Activated naive CD4-positive, alpha-beta T cell treated with anti-CD3 and anti-CD28 coated beads, Interleukin-2, amount 50 U/mL, for 24 hours (primary cell): ENCODE measurements at regions not wholly inside any gene's neighbourhood (a gene's known extent, or its start where the extent isn't known, plus 50 kb on each side); places are given as distances from the start of the nearest gene placed in this dataset.

Experiments used
- H3K27ac Mint-ChIP-seq: one replicate; pipeline ENCODE4 v1.8.0; 2021; ENCODE audit warnings: mild to moderate bottlenecking, mixed read lengths
- H3K27me3 Mint-ChIP-seq: one replicate; pipeline ENCODE4 v1.8.0; 2021; ENCODE audit warnings: mixed read lengths
- H3K36me3 Mint-ChIP-seq: one replicate; pipeline ENCODE4 v1.8.0; 2021; ENCODE audit warnings: mixed read lengths
- H3K4me1 Mint-ChIP-seq: one replicate; pipeline ENCODE4 v1.8.0; 2021; ENCODE audit warnings: mixed read lengths
- H3K4me3 Mint-ChIP-seq: one replicate; pipeline ENCODE4 v1.8.0; 2021; ENCODE audit warnings: mild to moderate bottlenecking, mixed read lengths
- H3K9me3 Mint-ChIP-seq: one replicate; pipeline ENCODE4 v1.8.0; 2021; ENCODE audit warnings: mixed read lengths

DNA sequence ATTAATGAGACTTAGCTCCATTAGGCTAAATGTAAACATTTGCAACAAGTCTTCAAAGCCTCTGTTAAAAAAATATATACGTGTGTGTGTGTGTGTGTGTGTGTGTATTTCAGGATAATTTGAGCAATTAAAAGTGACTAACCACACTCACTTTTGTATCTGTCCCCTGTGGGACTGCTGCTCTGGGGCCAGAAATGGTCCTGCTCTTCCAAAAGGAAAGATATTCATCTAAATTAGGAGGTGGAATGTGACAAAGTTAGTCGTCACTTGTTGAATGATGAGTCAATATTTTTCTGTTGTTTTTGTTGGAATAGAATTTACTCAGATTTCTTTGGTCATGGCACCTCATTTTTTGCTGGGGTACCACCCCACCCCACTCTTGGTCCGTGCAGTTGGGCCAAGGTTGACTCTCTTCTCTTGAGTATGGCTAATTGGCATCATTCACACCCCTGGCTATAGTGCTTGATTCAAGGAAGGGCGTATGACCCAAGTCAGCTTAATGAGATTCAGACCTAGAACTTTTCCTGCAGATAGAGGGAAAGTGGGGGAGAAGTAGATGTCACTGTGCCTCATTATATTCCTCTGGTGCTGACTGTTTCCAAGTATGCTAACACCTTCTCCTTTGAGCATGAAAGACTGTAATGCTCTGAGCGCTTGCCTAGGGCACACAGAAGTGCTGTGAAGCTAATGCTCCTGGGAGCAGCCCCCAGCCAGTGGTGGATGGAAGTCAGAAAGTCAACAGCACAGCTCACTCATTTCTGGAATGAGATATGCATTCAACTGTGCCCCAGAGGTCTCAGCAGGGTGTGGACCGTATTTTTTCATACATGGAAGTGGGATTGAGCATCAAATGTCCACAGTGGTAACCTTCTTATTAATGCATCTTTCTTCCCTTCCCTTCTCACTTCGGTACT lies 577.0 kb upstream of the TBX3 start:
- Mint-ChIP-seq H3K27me3 (no peaks in the 10 kb centered on the region), H3K36me3 (no peaks in the 10 kb centered on the region), H3K27ac (no peak overlapping the region), H3K9me3 (no peaks in the 10 kb centered on the region), H3K4me1 (no peaks in the 10 kb centered on the region), H3K4me3 (no peak overlapping the region)

DNA sequence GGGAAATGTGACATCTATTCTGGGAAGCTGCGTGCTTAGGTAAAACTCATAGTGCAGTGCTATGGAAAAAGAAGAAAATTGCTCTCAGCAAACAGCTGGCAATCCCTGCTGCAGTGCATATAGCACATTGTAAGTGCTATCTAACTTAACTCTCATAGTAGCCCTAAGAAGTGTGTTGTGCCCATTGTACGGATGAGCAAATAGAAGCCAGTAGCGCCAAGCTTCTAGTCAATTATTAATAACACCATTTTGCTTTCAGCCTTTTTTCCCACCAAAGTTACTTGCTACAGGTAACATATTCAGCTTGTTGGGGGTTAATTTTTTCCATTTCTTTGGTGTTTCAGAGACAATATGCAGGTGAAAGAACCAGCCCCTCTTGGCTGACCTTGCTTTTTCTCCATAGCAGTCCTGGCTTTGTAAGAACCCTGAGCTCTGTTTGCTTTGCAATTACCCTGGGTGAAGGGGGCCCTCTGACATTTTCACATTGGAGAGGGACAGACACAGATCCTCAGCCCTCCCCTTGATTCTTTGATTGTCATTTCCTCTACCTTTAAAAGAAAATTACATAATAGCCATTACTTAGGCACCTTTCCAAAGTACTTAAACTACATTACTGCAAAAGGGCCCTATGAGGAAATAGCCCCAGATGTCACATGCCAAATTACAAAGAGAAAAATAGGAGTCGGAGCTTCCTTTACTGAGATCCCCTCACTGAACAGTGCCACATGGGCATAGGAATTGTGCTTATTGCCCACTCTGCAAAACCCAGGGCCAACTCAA lies 576.2 kb upstream of the TBX3 start:
- Mint-ChIP-seq H3K27me3 (no peaks in the 10 kb centered on the region), H3K4me1 (no peaks in the 10 kb centered on the region), H3K4me3 (no peak overlapping the region), H3K9me3 (no peaks in the 10 kb centered on the region), H3K36me3 (no peaks in the 10 kb centered on the region), H3K27ac (no peak overlapping the region)

DNA sequence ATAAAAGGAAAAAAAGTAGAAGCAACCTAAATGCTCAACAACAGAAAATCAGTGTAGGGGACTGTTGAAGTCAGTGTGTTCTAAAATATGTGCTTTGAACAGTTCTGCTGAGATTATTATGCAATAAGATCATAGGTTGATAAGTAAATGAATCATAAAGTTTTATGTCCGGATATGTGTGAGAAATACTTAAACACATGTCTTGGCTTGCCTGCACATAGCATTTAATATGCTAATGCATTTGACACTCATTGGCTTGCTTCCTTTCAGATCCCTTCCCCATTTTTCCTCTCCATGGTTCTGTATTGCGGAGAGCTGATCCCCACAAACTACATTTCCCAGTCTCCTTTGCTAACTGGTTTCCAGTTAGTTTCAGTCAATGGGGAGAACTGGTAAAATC lies 573.8 kb upstream of the TBX3 start:
- Mint-ChIP-seq H3K4me3 (no peak overlapping the region), H3K27ac (no peak overlapping the region), H3K9me3 (no peaks in the 10 kb centered on the region), H3K4me1 (no peaks in the 10 kb centered on the region), H3K27me3 (no peaks in the 10 kb centered on the region), H3K36me3 (no peaks in the 10 kb centered on the region)

DNA sequence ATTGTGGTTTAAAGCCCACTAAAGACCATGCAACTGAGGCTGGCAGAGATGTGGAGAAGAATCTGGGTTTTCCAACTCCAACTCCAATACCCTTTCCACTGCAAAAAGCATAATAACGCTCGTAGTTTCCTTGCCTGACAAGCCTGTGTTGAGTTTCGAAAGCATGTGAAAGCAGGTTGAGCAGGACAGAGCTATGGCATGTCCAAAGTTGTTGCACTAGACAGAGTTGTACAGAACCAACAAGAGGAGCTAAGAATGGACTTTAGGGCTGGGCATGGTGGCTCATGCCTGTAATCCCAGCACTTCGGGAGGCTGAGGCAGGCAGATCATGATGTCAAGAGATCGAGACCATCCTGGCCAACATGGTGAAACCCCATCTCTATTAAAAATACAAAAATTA lies 572.0 kb upstream of the TBX3 start:
- peaks cover 5% of the 10 kb centered on the region for H3K9me3 Mint-ChIP-seq
- H3K27ac Mint-ChIP-seq, result no peak overlapping the region
- no peaks in the 10 kb centered on the region for H3K4me1 Mint-ChIP-seq
- H3K4me3 Mint-ChIP-seq, result no peak overlapping the region
- no peaks in the 10 kb centered on the region for H3K27me3 Mint-ChIP-seq
- H3K36me3 Mint-ChIP-seq, result no peaks in the 10 kb centered on the region

DNA sequence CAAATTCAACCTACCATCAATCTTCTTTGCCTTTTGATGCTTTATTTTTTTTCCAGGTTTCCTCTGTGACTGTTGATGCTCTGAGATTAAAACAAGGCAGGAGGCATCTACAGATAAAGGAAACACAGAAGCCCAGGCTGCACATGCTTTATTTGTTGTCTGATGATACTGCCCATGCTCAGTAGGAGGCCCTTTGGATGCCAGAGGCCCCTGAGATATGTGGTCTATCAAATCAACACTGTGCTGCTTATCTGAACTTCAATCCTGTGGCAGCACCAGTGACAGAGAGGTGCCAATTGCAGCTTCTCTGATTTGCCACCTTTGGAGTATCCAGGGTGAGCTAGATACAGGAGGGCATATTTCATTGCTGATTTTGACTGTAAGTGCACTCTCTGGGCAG lies 571.3 kb upstream of the TBX3 start:
- no peak overlapping the region for H3K4me3 Mint-ChIP-seq

DNA sequence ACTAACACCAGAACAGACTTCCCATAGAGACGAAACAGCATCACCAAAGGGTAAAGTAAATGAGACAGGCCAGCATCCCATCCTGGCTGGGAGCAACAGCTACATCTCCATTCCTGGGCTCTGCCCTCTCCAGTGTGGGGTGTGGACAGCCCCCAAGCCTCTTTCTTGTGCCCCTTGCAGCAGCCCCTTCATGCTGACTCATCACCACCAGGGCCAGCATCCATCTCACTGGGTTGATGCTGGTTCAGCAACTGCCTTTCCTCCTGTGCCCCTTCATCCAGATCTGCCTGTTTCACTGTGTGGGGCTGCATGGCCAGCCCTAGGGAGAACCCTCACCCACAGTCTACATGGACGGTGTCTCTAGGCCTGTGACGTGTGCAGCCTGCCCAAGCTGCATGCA lies 569.1 kb upstream of the TBX3 start:
- Mint-ChIP-seq H3K36me3 (no peaks in the 10 kb centered on the region), H3K4me3 (no peak overlapping the region), H3K27me3 (no peaks in the 10 kb centered on the region), H3K4me1 (no peaks in the 10 kb centered on the region), H3K27ac (no peak overlapping the region), H3K9me3 (peaks cover 5% of the 10 kb centered on the region)

More for the DNA sequence above, 571.3 kb upstream of the TBX3 start:
- Mint-ChIP-seq H3K9me3 (peaks cover 5% of the 10 kb centered on the region), H3K27ac (no peak overlapping the region), H3K4me1 (no peaks in the 10 kb centered on the region), H3K27me3 (no peaks in the 10 kb centered on the region), H3K36me3 (no peaks in the 10 kb centered on the region)

DNA sequence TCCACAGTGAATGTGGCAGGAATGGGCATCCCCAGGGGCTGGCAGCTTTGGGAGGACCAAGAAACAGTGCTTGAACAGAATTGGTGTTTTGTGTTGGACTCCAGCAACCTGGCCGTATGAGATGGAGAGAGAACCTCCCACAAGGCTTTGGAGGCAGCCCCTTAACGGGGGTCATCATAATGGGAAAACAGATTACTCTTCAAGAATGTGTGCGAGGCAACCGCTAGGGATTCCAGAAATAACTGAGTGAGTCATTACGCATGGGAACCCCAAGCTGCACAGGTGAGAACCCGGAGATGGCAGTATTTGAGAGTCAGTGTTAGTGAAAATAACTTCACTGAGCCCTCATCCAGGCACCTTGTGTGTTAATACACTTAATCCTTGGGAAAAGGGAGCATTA lies 567.8 kb upstream of the TBX3 start:
- H3K9me3 Mint-ChIP-seq, result peaks cover 5% of the 10 kb centered on the region
- H3K36me3 Mint-ChIP-seq, result no peaks in the 10 kb centered on the region
- H3K4me3 Mint-ChIP-seq, result no peak overlapping the region
- no peaks in the 10 kb centered on the region for H3K4me1 Mint-ChIP-seq
- H3K27me3 Mint-ChIP-seq, result no peaks in the 10 kb centered on the region
- H3K27ac Mint-ChIP-seq, result no peak overlapping the region

DNA sequence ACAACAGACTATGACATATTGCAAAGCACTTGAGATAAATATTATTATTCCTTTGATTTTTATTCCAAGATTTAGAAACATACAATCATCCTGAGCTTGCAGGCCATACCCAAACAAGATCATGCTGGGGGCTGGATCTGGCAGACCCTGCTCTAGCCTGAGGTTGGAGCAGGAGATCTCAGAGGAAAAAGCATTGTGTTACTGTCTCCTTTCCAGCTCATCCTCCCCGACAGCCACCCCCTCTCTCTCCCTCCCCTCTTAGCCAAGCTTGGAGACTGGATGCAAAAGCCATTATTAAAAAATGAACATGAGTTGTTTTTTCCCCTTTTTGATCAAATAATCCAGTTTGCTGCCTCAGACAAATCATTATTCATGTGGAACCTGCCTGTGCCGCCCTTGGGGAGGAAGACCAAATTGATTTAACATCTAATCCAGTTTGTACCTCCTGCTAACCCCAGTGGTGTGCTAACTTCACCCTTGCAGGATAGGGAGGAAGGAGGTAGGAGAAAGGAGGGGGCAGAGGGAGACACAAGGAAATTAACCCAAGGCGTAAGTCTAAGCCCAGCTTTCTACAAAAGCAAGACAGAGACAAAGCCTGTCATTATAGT lies 565.8 kb upstream of the TBX3 start:
- Mint-ChIP-seq H3K9me3 (peaks cover 5% of the 10 kb centered on the region), H3K4me3 (no peak overlapping the region), H3K36me3 (no peaks in the 10 kb centered on the region)

DNA sequence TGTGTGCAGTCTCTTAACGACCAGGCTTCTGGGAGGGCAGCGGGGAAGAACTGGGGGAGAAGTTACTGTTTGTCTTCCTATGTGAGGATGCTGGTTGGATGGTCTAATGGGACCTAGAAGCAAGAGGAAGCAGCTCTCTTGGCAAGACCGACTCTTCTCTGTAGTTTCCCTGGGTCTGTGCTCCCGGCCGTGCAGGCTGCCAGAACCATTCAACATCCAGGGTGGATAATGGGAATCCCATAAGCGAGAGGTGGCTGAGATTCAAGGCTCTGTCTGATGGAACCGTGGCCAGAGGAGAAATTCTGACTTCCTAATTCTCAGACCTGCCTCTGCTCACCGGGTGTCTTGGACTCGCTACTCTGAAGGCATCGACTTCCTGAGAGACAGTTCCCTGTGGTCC lies 561.0 kb upstream of the TBX3 start:
- Mint-ChIP-seq H3K9me3 (peaks cover 5% of the 10 kb centered on the region), H3K27ac (no peak overlapping the region), H3K4me3 (no peak overlapping the region), H3K4me1 (no peaks in the 10 kb centered on the region), H3K36me3 (no peaks in the 10 kb centered on the region), H3K27me3 (peaks cover 5% of the 10 kb centered on the region)

More for the DNA sequence above, 565.8 kb upstream of the TBX3 start:
- Mint-ChIP-seq H3K27me3 (peaks cover 2% of the 10 kb centered on the region), H3K4me1 (no peaks in the 10 kb centered on the region), H3K27ac (no peak overlapping the region)

DNA sequence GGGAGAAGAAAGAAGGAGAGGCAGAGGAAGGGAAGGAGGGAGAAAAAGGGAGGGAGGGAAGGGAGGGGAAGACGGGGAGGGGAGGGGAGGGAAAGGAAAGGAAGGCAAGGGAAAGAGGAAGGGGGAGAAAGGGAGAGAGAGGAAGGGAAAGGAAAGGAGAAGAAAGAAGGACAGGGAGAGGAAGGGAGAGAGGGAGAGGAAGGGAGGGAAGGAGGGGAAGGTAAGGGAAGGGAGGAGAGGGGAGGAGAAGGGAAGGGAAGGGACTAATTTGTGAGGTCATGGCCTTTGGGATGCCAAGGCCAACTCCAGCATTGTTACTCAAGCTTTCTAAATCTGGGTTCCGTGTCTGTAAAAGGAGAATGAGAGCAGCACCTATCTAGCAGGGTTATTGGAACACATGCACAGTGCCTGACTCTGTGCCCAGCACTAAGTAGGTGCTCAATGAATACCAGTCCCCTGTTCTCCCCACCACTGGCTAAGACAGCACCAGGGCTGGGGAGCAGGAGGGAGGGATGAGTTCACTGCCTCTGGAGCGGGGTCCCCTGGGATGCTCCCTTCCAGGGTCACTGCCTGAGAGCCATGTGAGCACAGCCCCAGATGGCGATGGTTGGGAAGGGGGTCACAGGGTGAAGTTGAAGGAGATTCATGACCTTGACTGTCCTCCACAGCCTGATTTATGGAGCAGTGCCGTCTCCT lies 560.1 kb upstream of the TBX3 start:
- H3K27me3 Mint-ChIP-seq, result peaks cover 5% of the 10 kb centered on the region
- peaks cover 5% of the 10 kb centered on the region for H3K9me3 Mint-ChIP-seq
- no peak overlapping the region for H3K27ac Mint-ChIP-seq
- H3K36me3 Mint-ChIP-seq, result no peaks in the 10 kb centered on the region
- no peak overlapping the region for H3K4me3 Mint-ChIP-seq
- H3K4me1 Mint-ChIP-seq, result no peaks in the 10 kb centered on the region

DNA sequence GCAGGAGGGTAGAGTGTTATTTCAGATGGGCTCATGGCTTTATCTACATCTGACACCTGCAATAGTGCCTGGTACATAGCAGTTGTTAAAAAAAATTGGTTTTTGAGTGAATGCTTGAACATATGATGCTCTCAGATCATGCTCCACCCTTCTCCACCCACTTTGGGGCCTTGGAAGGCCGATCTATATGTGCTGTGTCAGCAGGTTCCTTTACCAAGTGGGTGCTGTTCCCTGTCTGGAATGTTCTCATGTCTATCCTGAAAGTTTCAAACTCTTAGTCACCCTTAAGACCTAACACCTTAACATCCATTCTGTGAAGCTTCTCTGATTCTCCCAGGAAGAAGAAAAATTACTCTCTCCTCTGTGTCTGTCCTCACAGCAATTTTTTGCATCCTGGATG lies 556.3 kb upstream of the TBX3 start:
- Mint-ChIP-seq H3K36me3 (no peaks in the 10 kb centered on the region), H3K4me3 (no peak overlapping the region), H3K27me3 (peaks cover 3% of the 10 kb centered on the region), H3K27ac (no peak overlapping the region), H3K4me1 (no peaks in the 10 kb centered on the region), H3K9me3 (peaks cover 5% of the 10 kb centered on the region)

DNA sequence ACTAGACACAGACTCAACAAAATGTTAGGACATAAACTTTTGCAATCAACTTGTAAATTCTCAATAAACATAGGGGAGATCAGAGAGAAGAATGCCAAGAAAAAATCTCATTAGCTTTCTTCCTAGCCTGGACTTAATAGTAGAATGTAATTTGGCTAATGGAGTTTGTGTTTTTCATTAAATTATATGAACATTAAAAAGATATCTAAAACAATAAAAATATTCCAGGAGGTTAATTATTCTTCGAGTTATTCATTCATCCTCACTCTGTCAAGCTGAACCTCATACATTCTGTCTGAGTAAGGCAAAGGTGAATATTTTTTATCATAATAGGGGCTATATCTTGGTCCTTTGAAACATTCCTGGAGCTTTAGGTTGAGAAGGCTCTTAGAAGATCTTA lies 551.9 kb upstream of the TBX3 start:
- H3K9me3 Mint-ChIP-seq, result peaks cover 4% of the 10 kb centered on the region
- H3K36me3 Mint-ChIP-seq, result no peaks in the 10 kb centered on the region
- H3K4me3 Mint-ChIP-seq, result no peak overlapping the region
- no peaks in the 10 kb centered on the region for H3K4me1 Mint-ChIP-seq
- H3K27me3 Mint-ChIP-seq, result no peaks in the 10 kb centered on the region
- no peak overlapping the region for H3K27ac Mint-ChIP-seq

DNA sequence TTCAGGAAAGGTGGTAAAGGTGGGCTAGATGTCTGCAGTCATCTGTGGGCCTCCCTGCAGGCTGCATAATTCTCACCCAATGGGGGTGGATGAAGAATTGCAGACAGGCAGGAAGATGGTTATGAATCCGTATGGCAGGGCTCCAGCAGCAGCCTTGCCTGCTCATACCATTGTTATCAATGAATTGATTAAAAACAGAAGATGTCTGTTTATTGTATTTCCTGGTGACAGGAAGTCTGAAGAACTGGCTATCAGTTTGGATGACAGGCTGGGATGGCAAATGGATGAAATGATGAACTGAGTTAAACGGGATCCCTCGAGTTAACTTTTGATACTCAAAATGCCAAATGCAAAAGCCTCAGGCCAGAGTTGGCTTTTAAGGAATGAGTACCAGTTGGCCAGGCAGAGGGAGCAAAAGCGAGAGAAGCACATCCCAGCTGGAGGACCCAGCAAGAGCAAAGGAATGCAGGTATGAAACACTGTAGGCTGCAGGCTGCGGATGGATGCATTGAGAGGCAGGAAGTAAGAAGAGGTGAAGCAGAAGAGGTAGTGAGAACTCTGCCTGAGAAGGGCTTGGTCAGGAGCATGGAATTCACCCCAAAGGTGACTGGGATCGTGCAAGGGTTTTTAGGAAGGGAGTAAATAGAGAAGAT lies 550.0 kb upstream of the TBX3 start:
- H3K27ac Mint-ChIP-seq, result no peak overlapping the region
- H3K36me3 Mint-ChIP-seq, result no peaks in the 10 kb centered on the region
- H3K4me3 Mint-ChIP-seq, result no peak overlapping the region

DNA sequence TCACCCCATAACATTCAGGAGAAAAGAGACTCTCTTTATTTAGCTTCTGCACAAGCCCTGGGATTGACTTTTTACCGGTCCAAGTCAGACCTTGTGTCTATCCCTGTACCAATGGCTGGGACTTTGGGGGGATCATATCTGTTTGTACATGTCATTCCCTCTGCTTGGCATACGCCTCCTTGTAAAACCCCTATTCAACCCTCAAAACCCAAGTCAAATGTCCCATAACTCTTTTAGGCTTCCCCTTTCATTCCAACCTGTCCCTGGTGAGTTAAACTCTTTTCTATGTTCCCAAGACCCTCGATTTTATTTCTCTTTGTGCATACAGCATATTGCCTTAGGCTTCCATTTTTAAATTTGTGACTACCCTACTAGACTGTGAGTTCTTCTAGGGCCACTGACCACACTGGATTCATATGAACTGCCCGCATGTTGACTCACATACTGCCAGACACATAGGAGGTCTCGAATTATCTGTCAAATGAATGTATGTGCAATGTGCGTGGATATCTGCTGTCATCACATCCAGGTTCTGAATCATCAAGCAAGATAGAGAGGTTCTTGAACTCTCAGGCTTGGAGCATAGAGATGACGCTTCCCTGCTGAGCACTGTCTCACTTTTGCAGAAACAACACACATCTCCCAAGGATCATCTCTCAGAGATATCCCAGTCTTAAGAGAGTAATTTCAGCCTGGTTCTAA lies 548.6 kb upstream of the TBX3 start:
- H3K27me3 Mint-ChIP-seq, result no peaks in the 10 kb centered on the region
- H3K4me1 Mint-ChIP-seq, result no peaks in the 10 kb centered on the region
- no peaks in the 10 kb centered on the region for H3K9me3 Mint-ChIP-seq
- no peak overlapping the region for H3K27ac Mint-ChIP-seq
- H3K36me3 Mint-ChIP-seq, result no peaks in the 10 kb centered on the region
- H3K4me3 Mint-ChIP-seq, result no peak overlapping the region

More for the DNA sequence above, 550.0 kb upstream of the TBX3 start:
- Mint-ChIP-seq H3K9me3 (no peaks in the 10 kb centered on the region), H3K27me3 (no peaks in the 10 kb centered on the region), H3K4me1 (no peaks in the 10 kb centered on the region)
